CD4-positive, alpha-beta T cell (primary cell): ENCODE measurements at regions not wholly inside any gene's neighbourhood (a gene's known extent, or its start where the extent isn't known, plus 50 kb on each side); places are given as distances from the start of the nearest gene placed in this dataset.

ENCODE experiments used
- ATAC-seq: fragments of 200-7000 bp; cut with Tn5 transposase; one replicate; pipeline ENCODE4 v1.10.0; 2022; ENCODE audit warnings: mild to moderate bottlenecking; ENCODE audit not compliant: poor library complexity
- CTCF ChIA-PET: fragments of 350-600 bp; sonication (Branson Sonifier 250); formaldehyde crosslinking; loops from one replicate; lab custom pipeline; 2021; ENCODE audit warnings: antibody characterized with exemption, inconsistent platforms; lab: Charles Lee
- POLR2A ChIA-PET: fragments of 350-600 bp; sonication (Branson Sonifier 250); formaldehyde crosslinking; loops from one replicate; lab custom pipeline; 2021; ENCODE audit warnings: antibody characterized with exemption, inconsistent platforms; lab: Charles Lee
- DNase-seq, 14 experiments: peaks; one replicate each; pipeline ENCODE4 v3.0.0-alpha.2; 2013 to 2020; ENCODE audit warnings: mixed read lengths in 2 of 14
- H3K27ac ChIP-seq, 2 donors: one replicate each; pipeline versions ENCODE4 v1.5.1 to v1.7.0; 2013; ENCODE audit warnings: low read length in 2 of 2, low read depth in 1 of 2, mild to moderate bottlenecking in 1 of 2
- H3K27me3 ChIP-seq, 2 experiments: 1 replicate in 1 of 2; 2 replicates in 1 of 2; pipeline versions ENCODE4 v1.6.1 to v1.7.0; 2013; ENCODE audit warnings: low read length in 2 of 2, control low read depth in 1 of 2, mild to moderate bottlenecking in 1 of 2, moderate library complexity in 1 of 2; ENCODE audit not compliant: insufficient read depth in 2 of 2, control insufficient read depth in 1 of 2
- H3K36me3 ChIP-seq: one replicate; pipeline ENCODE4 v1.6.1; 2013; ENCODE audit warnings: low read length, control low read depth; ENCODE audit not compliant: insufficient read depth
- H3K4me1 ChIP-seq: one replicate; pipeline ENCODE4 v1.6.1; 2013; ENCODE audit warnings: low read length, control low read depth; ENCODE audit not compliant: insufficient read depth
- H3K4me3 ChIP-seq: one replicate; pipeline ENCODE4 v1.5.1; 2013; ENCODE audit warnings: mild to moderate bottlenecking, low read length, moderate library complexity
- H3K9me3 ChIP-seq, 2 experiments: 1 replicate in 1 of 2; 2 replicates in 1 of 2; pipeline versions ENCODE4 v1.6.1 to v1.7.0; 2013; ENCODE audit warnings: low read length in 2 of 2, mild to moderate bottlenecking in 2 of 2, control low read depth in 1 of 2, moderate library complexity in 1 of 2; ENCODE audit not compliant: control insufficient read depth in 1 of 2, insufficient read depth in 1 of 2
- H3K27ac Mint-ChIP-seq: one replicate; pipeline ENCODE4 v1.8.0; 2020; ENCODE audit warnings: mixed read lengths
- H3K27me3 Mint-ChIP-seq: one replicate; pipeline ENCODE4 v1.8.0; 2021; ENCODE audit warnings: mixed read lengths
- H3K36me3 Mint-ChIP-seq: one replicate; pipeline ENCODE4 v1.8.0; 2021; ENCODE audit warnings: low read depth, mixed read lengths
- H3K4me1 Mint-ChIP-seq: one replicate; pipeline ENCODE4 v1.8.0; 2021; ENCODE audit warnings: low read depth, mixed read lengths
- H3K4me3 Mint-ChIP-seq: one replicate; pipeline ENCODE4 v1.8.0; 2020; ENCODE audit warnings: mild to moderate bottlenecking, mixed read lengths
- H3K9me3 Mint-ChIP-seq: one replicate; pipeline ENCODE4 v1.8.0; 2020; ENCODE audit warnings: mixed read lengths
- intact Hi-C, 2 experiments: fragments of 100-400 bp; cut with DNase I in 1 of 2; cut with micrococcal nuclease in 1 of 2; formaldehyde crosslinking; loops; one replicate each; pipeline versions ENCODE4 v1.15.1 to v1.9.0; 2023 to 2025; cut with DNase I, micrococcal nuclease
- TF ChIP-seq, protein P1 (sequence below): fragments of 200-600 bp; IDR thresholded peaks from one replicate; pipeline ENCODE4 v1.8.0; 2022; ENCODE audit warnings: antibody characterized with exemption, mild to moderate bottlenecking

DNA sequence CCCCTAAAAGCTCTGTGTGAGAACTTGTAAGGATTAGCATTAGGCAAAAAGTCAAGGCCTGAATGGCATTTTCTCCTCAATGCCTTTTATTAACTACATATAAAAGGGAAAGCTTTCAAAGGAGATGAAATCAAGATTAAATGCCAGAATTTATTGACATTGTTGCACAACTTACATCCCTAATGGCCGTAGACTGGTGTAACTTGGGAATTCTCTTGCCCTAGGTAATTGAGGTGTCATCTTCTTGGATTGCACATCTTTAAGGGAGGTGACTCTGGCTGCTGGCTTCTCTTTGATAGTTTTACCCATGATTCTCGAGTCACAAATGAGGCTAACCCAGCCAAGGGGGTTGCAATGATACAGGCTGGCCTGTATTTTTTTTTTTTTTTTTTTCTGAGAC, 249.1 kb downstream of the TBL1XR1 start:
- no peaks in the 10 kb centered on the region for H3K4me1 Mint-ChIP-seq
- POLR2A ChIA-PET = no interaction called here
- ATAC-seq = no peak

DNA sequence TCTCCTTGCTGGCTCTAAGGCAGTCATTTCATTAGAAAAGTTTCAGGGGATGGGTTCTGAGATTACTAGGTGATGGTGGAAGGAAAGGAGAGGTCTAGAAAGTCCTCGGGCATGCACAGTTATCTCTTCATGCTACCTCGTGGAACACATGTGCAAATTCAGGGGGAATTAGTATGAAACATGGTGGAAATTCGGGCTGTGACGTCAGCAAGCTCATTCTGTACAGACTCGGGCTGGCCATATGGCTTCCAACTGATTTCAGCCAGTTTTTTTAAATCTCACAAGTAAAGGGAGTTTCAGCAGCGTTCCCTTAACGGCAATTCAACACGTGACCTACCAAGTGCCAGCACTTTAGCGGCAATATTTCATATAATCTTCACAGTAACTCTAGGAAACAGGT, 251.1 kb downstream of the TBL1XR1 start:
- CTCF ChIA-PET = no interaction called here
- POLR2A ChIA-PET = no interaction called here
- H3K36me3 Mint-ChIP-seq = no peaks in the 10 kb centered on the region

More for the DNA sequence above, 249.1 kb downstream of the TBL1XR1 start:
- H3K9me3 ChIP-seq = no peaks in the 10 kb centered on the region
- no peaks in the 10 kb centered on the region for H3K4me1 ChIP-seq
- intact Hi-C loops = no loop called here
- no peak for DNase-seq
- no peaks in the 10 kb centered on the region for H3K36me3 Mint-ChIP-seq
- no peak overlapping the region for H3K27ac Mint-ChIP-seq
- H3K9me3 Mint-ChIP-seq = no peaks in the 10 kb centered on the region
- TF ChIP-seq, protein P1, sequence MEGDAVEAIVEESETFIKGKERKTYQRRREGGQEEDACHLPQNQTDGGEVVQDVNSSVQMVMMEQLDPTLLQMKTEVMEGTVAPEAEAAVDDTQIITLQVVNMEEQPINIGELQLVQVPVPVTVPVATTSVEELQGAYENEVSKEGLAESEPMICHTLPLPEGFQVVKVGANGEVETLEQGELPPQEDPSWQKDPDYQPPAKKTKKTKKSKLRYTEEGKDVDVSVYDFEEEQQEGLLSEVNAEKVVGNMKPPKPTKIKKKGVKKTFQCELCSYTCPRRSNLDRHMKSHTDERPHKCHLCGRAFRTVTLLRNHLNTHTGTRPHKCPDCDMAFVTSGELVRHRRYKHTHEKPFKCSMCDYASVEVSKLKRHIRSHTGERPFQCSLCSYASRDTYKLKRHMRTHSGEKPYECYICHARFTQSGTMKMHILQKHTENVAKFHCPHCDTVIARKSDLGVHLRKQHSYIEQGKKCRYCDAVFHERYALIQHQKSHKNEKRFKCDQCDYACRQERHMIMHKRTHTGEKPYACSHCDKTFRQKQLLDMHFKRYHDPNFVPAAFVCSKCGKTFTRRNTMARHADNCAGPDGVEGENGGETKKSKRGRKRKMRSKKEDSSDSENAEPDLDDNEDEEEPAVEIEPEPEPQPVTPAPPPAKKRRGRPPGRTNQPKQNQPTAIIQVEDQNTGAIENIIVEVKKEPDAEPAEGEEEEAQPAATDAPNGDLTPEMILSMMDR = no peak
- no peak overlapping the region for H3K4me3 Mint-ChIP-seq
- no peak overlapping the region for H3K27ac ChIP-seq
- no peaks in the 10 kb centered on the region for H3K27me3 ChIP-seq
- CTCF ChIA-PET = no interaction called here
- no peaks in the 10 kb centered on the region for H3K27me3 Mint-ChIP-seq
- H3K4me3 ChIP-seq = no peak overlapping the region
- H3K36me3 ChIP-seq = no peaks in the 10 kb centered on the region

DNA sequence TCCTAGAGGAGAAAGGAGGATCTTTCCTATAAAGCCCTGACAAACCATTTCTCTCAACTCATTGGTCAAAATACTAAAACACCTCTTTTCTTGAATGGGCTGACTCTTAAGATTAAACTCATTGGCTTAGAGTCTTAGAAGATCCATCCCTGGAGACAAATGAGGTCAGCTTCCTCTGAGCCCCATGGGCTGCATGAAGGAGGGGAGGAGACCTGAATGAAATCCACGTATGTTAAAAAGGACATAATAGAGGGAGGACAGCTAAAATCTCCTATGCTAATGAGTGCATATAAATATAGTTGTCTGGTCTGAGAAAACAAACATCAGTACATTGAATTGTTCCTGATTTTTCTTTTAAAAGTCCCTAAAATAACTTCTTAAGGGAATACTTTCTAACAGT, 255.0 kb downstream of the TBL1XR1 start:
- ATAC-seq (no peak), DNase-seq (no peak)
- Histone ChIP-seq H3K4me3 (no peak overlapping the region), H3K9me3 (no peaks in the 10 kb centered on the region), H3K27ac (no peak overlapping the region), H3K36me3 (no peaks in the 10 kb centered on the region), H3K4me1 (no peaks in the 10 kb centered on the region), H3K27me3 (no peaks in the 10 kb centered on the region)
- no peaks in the 10 kb centered on the region for H3K36me3 Mint-ChIP-seq
- no peaks in the 10 kb centered on the region for H3K4me1 Mint-ChIP-seq
- H3K27me3 Mint-ChIP-seq = no peaks in the 10 kb centered on the region
- no peaks in the 10 kb centered on the region for H3K9me3 Mint-ChIP-seq
- POLR2A ChIA-PET = no interaction called here
- TF ChIP-seq, protein P1 = no peak
- CTCF ChIA-PET = no interaction called here
- intact Hi-C loops = no loop called here
- H3K4me3 Mint-ChIP-seq = no peak overlapping the region
- H3K27ac Mint-ChIP-seq = no peak overlapping the region

More for the DNA sequence above, 251.1 kb downstream of the TBL1XR1 start:
- H3K27ac Mint-ChIP-seq = no peak overlapping the region
- no peak overlapping the region for H3K4me3 ChIP-seq
- no peaks in the 10 kb centered on the region for H3K27me3 Mint-ChIP-seq
- no peaks in the 10 kb centered on the region for H3K27me3 ChIP-seq
- DNase-seq (no peak), ATAC-seq (no peak)
- H3K9me3 ChIP-seq = no peaks in the 10 kb centered on the region
- intact Hi-C loops = no loop called here
- H3K27ac ChIP-seq = no peak overlapping the region
- TF ChIP-seq, protein P1 = no peak
- H3K4me3 Mint-ChIP-seq = no peak overlapping the region
- H3K4me1 ChIP-seq = no peaks in the 10 kb centered on the region
- no peaks in the 10 kb centered on the region for H3K9me3 Mint-ChIP-seq
- no peaks in the 10 kb centered on the region for H3K4me1 Mint-ChIP-seq
- no peaks in the 10 kb centered on the region for H3K36me3 ChIP-seq
